ENCODE measurements at regions not wholly inside any gene's neighbourhood (a gene's known extent, or its start where the extent isn't known, plus 50 kb on each side); places are given as distances from the start of the nearest gene placed in this dataset.

GRCh38 chr20:6831461-6831860, 64.0 kb downstream of the BMP2 start:
- no peak for DNase-seq (ENCODE audit: low read depth in 2 of 2)

GRCh38 chr20:6832811-6833210, 65.3 kb downstream of the BMP2 start:
- DNase-seq (ENCODE audit: low read depth in 2 of 2), result no peak

GRCh38 chr20:6835609-6836008, 68.1 kb downstream of the BMP2 start:
- DNase-seq (ENCODE audit: low read depth in 2 of 2), result no peak

- no peak for DNase-seq (ENCODE audit: low read depth in 2 of 2)
Measured at GRCh38 chr20:6836821-6837374, 69.4 kb downstream of the BMP2 start.

GRCh38 chr20:6837730-6838129, 70.2 kb downstream of the BMP2 start:
- DNase-seq (ENCODE audit: low read depth in 2 of 2), result no peak

GRCh38 chr20:6838181-6838826, 70.8 kb downstream of the BMP2 start:
- no peak for DNase-seq (ENCODE audit: low read depth in 2 of 2)

GRCh38 chr20:6841128-6841527, 73.6 kb downstream of the BMP2 start:
- no peak for DNase-seq (ENCODE audit: low read depth in 2 of 2)

- no peak for DNase-seq (ENCODE audit: low read depth in 2 of 2)
Measured at GRCh38 chr20:6845141-6845540, 77.7 kb downstream of the BMP2 start.

GRCh38 chr20:6848041-6848440, 80.6 kb downstream of the BMP2 start:
- DNase-seq (ENCODE audit: low read depth in 2 of 2), result no peak

GRCh38 chr20:6848992-6849391, 81.5 kb downstream of the BMP2 start:
- no peak for DNase-seq (ENCODE audit: low read depth in 2 of 2)

- no peak for DNase-seq (ENCODE audit: low read depth in 2 of 2)
Measured at GRCh38 chr20:6851136-6851535, 83.7 kb downstream of the BMP2 start.

- no peak for DNase-seq (ENCODE audit: low read depth in 2 of 2)
Measured at GRCh38 chr20:6852478-6852877, 85.0 kb downstream of the BMP2 start.

GRCh38 chr20:6855104-6855503, 87.6 kb downstream of the BMP2 start:
- no peak for DNase-seq (ENCODE audit: low read depth in 2 of 2)

GRCh38 chr20:6855796-6856195, 88.3 kb downstream of the BMP2 start:
- DNase-seq (ENCODE audit: low read depth in 2 of 2), result no peak

GRCh38 chr20:6857927-6858326, 90.4 kb downstream of the BMP2 start:
- DNase-seq (ENCODE audit: low read depth in 2 of 2), result no peak

- DNase-seq (ENCODE audit: low read depth in 2 of 2), result no peak
Measured at GRCh38 chr20:6863355-6863754, 95.9 kb downstream of the BMP2 start.

GRCh38 chr20:6863798-6864201, 96.3 kb downstream of the BMP2 start:
- DNase-seq (ENCODE audit: low read depth in 2 of 2), result no peak

GRCh38 chr20:6864740-6865139, 97.3 kb downstream of the BMP2 start:
- DNase-seq (ENCODE audit: low read depth in 2 of 2), result no peak

GRCh38 chr20:6866741-6867140, 99.3 kb downstream of the BMP2 start:
- no peak for DNase-seq (ENCODE audit: low read depth in 2 of 2)

GRCh38 chr20:6868861-6869260, 101.4 kb downstream of the BMP2 start:
- DNase-seq (ENCODE audit: low read depth in 2 of 2), result no peak

GRCh38 chr20:6870559-6870958, 103.1 kb downstream of the BMP2 start:
- DNase-seq (ENCODE audit: low read depth in 2 of 2), result no peak

- DNase-seq (ENCODE audit: low read depth in 2 of 2), result no peak
Measured at GRCh38 chr20:6877633-6878032, 110.1 kb downstream of the BMP2 start.

GRCh38 chr20:6882561-6883291, 115.2 kb downstream of the BMP2 start:
- DNase-seq (ENCODE audit: low read depth in 2 of 2), result no peak

All from stimulated activated CD4-positive, alpha-beta T cell treated with anti-CD3 and anti-CD28 coated beads, Interleukin-12 subunit alpha, Interleukin-12 subunit beta, amount 100 ng/mL, for 24 hours (primary cell).